Activated T-helper 1 cell treated with anti-CD3 and anti-CD28 coated beads, Interleukin-2, amount 50 U/mL, for 16 hours (primary cell): ENCODE measurements at regions not wholly inside any gene's neighbourhood (a gene's known extent, or its start where the extent isn't known, plus 50 kb on each side); places are given as distances from the start of the nearest gene placed in this dataset.

Source experiments
- DNase-seq, 2 donors: peaks; one replicate each; pipeline ENCODE4 v3.0.0-alpha.2; 2020; ENCODE audit warnings: low read depth in 1 of 2, low spot score in 1 of 2

DNA sequence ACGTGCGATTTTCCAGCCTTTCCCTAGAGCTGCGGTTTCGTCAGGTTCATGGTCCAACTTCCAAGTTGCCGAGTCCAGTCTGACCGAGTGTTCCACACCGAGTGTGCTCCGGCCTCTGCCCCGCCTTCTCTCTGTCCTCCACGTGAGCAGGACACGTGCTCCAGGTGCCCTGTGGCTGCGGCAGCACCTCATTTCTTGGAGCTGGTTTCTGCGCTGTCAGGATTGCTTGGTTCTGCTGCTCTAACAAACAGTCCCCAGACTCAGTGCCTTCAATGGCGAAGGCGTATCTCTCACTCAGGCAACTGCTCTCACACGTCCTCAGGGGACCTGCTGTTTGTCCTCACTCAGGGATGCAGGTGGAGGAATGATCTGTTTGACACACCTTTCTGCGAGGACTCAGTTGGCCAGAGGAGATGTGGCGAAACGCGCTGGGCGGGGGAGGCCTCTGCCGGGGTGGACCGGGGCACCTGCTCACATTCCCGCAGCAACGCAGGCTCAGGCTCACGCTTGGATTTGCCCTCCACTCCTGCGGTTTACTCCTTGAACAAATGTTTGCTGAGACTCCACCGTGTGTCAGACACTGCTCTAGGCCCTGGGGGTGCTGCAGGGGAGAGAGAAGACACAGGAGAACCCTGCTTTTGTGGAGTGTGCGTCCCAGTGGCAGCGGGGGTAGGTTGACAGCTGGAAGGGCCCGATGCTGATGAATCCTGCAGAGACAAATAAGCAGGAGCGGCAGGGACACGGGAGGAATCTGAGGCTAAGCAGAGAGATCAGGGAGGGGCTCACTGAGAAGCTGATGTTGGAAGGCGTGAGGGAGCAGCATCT lies 63.4 kb upstream of the FBRSL1 start:
- DNase-seq = no peak

DNA sequence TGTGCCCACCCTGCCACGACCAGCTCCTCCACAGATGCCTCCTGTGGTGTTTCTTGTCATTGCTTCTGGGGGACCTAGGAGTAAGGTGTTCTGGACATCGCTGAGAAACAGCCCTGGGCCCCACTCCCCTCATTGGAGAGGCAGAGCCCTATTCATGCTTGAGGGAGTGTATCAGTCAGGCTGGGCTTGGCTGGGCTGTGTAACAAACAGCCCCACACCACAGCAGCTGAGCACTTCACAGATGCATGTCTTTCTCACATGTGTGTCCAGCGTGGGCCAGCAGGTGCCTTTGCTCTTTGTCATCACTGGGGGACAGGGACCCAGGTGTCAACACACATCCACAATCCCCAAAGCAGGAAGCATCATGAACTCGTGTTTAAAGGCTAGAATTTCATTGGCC lies 65.1 kb upstream of the FBRSL1 start:
- DNase-seq = no peak

DNA sequence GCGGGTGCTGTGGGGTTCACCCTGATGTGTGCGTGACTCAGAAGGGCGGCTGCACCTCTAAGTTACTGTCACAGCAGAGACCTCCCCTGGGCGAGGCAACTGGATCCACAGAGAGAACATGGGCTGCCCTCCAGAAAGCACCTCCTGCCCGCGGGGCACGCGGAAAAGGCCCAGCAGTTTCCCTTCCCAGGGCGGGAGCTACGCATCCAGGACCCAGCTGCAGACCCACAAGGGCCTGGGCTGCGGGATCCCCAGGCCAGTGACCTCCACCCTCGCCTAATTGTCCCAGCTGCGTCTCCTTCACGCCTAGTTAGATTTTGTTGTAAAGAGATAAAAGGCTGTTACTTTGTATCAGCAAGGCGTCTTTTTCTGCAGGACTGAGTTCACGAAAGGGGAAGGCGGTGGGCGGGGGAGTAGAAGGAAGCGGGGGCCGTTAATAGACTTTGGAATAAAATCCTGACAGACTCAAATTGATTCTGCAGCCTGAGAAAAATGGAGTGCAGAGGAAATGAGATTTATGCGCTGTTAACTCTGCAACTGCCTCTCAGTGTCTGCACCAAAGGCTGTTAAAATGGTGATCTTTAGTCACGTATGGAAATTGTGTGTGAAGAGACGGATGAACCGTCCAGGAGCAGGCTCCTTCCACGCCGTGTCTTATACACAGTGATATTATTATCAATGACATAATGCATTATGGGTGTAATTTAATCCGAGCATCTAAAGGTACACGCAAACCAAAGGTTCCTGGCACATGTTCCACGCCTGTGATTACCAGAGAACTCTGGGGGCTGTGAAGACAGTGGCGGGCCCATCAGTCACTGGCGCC lies 65.9 kb upstream of the FBRSL1 start:
- no peak for DNase-seq

DNA sequence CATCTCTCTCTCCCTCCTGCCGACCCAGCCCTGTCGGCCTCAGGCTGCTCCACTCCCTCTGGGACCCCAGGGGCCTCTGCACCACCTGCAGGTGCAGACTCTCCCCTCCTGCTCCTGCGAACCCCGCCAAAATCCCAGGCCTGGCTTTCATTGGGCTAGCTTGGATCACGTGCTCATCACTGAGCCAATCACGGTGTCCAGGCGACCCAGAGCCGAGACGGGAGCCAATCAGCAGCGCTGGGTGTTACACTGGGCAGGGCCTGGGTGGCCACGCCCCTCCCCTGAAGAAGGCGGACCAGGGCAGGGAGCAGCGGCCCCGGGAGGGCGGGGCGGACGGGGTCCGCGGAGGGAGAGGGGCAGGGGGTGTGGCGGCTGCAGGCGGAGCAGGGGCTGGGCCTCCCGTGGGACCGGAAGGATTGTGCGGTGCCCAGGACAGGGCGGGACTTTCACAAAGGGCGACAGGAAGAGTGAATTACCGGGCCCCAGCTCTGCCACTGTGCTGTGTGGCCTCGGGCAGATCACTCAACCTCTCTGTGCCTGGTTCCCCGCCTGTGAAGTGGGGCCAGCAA lies 66.6 kb upstream of the FBRSL1 start:
- DNase-seq = no peak

DNA sequence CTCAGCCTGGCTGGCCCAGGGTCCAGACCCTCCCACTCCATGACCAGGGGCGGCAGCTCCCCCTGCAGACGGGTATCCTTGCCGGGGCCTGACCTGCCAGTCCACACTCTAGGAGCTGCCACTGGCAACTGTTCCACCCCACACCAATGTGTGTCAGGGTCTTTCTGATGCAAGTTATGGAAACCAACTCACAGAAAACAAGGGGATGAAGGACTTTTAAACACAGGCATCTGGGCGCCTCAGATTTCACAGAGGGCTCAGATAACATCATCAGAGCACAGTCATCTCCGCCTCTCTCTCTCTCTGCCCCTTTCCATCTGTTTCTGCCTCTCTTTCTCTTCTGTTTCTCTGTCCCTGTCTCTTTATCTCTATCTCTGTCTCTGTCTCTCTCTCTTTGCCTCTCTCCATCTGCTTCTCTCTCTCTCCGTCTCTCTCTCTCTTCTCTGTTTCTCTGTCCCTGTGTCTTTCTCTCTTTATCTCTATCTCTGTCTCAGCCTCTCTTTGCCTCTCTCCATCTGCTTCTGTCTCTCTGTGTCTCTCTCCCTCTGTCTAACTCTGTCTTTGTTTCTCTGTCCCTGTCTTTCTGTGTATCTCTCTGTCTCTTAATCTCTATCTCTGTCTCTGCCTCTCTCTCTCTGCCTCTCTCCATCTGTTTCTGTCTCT lies 67.4 kb upstream of the FBRSL1 start:
- DNase-seq = no peak

DNA sequence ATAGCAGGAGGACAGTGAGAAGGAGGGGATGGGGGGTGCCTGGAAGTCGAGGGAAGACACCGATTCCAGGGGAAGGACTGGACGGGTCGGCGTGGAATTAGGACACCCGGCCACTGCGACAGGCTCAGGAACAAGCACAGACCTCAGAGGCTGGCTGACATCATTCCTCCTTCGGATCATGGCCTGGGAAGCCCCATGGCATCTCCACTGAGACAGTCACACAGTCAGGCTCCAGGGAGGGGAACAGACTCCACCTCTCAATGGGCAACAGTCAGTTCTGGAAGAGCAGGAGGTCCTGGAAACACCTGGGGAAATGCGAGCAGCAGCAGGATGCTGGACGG lies 67.9 kb upstream of the FBRSL1 start:
- DNase-seq = no peak

DNA sequence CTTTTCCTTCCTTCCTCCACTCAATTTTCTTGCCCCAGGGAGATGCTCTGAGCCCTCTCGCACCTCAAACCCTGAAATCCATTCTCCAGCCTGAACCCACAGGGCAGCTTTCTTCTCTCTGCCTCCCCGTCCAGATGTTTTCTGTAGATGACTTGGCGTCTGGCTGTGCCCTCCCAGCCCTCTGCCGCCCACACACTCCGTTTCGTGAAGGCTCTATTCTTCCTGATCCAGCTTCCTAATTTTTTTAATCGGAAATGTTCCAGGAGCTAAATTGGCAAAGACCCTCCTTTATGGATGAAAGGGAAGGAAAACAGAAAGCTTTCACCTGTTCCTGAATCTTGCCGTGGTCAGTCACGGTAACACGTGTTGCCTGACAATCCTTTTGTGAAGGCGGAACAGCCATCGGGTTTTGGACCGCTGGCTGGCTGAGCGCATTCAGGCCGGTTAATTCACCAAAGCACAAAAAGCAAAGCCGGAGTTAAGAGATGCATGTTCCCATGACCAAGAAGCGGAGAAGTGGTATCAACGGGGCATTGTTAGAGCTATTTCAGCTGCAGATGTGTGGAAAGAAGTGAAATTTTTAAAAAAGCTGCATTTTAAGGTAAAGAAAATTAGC lies 70.2 kb upstream of the FBRSL1 start:
- DNase-seq = no peak

DNA sequence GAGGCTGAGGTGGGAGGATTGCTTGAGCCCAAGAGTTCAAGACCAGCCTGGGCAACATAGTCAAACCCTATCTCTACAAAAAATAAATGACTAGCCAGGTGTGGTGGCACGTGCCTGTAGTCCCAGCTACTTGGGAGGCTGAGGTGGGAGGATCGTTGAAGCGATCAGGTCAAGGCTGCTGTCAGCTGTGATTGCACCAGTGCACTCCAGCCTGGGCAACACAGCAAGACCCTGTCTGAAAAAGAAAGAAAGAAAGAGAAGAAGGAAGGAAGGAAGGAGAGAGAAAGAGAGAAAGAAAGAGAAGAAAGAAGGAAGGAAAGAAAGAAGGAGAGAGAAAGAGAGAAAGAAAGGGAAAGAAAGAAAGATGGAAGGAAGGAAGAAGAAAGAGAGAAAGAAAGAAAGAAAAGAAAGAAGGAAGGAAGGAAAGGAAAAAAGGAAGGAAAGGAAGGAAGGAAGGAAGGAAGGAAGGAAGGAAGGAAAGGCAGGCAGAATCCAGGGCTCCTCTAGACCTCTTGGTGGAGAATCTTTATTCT lies 71.5 kb upstream of the FBRSL1 start:
- no peak for DNase-seq

DNA sequence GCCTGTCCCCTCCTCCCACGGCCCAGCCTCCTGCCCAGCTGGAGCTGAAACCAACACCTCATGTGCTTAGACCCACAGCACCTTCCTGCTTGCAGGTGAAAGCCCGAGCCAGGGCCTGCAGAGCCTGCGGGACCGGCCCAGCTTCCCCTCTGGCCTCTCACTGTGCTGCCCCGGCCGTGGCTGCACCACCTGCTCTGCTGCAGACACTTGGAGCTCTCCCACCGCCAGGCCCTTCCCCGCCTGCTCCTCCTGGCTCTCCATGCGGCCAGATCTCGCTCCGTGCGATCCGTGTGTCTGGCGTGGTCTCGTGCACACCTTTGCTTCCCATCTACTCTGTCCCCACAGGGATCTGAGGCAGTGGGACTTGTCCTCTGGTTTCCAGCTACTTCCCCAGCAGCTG lies 72.2 kb upstream of the FBRSL1 start:
- no peak for DNase-seq

DNA sequence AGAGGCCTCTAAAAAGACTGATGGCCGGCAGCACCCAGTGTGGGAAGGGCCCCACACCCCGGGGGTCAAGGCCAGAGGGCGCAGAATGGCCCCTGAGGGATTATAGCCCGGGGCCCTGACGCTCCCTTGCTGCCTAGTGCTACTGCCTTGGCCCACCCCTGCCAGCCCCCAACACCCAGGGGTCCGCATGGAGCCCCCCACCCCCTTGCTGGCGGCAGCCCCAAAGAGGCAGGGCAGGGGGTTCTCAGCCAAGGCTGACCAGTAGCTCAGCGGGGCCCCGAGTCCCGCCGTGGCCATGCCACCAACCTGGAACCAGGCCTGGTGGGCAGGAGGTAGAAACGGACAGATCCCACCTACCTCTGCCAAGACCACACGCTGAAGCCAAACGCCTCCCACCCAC lies 73.1 kb upstream of the FBRSL1 start:
- DNase-seq = no peak

DNA sequence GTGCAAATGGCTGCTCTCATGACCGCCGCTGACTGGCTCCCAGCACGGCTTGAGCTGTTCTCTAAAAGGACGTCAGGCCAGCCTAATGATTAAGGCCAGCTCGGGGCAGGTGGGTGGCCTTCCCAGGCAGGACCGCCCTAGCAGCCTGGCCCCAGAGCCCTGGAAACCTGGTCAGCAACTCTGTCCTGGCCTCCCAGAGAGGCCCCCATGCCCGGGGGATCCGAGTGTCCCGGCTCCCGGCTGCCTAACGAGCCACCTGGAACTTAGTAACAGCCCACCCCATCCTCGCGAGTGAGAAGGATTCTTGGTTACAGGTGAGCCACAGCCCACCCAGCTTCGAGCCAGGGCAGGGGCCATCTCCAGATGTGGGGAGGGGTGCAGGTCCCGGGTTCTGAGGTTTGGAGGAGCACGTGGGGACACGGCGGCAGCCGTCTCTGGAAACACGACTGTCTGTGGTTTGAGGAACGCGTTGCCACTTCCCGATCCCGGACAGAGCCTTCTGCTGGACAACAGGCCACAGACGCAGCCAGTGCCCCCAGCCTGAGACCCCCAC lies 73.8 kb upstream of the FBRSL1 start:
- DNase-seq = no peak

DNA sequence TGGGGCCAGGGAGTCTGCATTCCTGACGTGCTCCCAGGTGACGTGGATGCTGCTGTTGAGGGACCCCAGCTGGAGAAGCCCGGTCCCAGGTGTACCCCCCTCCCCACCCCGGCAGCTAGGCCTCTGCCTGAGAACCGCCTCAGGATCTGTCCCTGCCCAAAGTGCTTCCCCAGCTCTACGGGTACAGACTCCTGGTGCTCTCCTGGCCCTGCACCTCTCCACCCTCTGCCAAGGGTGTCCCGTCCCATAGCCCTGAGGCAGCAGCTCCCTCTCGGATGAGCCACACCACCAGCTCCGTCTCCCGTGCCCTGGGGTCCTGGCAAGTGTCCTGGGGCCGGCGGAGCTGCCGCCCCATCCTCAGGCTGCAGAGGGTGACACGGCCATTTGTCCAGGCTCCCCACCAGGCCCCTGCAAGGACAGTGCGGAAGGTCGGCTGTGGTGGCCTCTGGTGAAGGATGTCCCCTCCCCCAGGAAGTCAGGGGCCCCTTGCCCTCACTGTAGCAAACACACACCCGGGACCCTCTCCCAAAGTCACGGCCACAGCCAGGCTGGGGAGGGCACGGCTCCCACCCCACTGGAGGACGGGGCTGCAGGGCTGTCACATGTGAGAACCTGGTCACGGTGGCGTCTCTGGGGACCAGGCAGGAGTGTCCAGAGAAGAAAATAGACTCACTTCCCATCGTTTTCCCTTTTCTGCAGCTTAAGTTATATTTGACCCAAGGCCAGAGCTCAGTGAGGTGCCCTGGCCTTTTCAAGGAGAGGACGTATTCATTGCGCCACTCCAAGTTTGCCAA lies 74.4 kb upstream of the FBRSL1 start:
- no peak for DNase-seq

DNA sequence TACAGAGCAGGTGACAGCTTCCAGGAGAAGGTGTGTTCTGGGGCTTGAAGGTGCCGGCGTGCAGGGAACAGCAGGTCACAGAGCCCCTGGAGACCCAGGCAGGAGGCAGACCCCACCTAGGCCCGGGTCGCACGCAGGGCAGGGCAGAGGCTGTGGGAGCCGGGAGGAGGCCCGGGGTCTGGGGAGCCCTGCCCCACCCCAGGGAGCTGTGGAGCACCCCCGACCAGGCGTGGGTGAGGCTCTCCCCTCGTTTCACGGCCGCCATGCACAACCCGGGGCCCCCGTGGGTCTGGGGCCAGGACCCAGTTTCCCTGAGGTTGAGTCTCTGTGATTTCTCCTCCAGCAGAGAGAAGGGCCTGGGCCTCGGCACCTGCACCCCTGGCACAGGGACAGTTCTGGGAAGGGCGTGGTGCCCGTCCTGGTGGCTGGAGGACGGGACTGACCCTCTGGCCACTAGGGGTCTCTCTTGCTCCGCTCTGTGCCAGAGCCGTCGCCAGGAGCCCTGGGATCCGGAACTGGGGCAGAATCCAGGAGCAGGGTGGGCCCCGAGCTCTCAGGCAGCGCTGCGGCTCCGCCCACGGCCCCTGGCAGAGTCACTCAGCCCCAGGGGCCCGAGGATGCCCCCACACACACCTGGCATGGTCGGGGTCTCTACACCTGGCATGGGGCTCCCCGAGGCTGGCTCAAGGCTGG lies 75.2 kb upstream of the FBRSL1 start:
- DNase-seq = peak; percentile 48 to 63

DNA sequence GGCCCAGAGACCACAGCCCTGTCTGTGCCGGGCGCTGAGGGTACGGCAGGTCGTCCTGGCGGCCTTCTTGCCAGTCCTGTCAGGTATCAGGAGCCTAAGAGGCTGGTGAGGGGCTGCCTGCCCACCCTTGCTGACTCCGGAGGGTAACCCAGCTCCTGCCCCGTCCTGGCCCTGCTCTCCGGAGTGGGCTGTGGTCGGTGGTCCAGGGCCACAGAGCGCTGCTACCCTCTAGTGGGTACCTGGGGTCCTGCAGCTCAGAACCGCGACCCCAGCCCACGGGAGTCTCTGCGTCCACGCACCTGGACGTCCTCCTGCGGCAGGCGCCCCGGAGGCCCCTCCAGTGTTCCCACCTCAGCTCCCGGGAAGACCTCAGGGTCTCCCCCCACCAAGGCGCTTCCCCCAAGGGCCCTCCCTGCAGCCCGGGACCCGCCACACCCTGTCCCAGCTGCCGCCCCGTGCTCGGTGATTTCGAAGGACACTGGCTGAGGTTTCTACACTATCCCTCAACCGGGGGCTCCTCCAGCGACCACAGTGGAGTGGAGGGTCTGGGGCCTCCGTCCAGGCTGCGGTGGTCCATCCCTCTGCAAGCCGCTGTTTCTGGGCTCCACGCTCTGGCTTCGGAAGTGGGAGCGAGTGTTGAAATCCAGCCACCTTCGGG lies 75.9 kb upstream of the FBRSL1 start:
- no peak for DNase-seq

DNA sequence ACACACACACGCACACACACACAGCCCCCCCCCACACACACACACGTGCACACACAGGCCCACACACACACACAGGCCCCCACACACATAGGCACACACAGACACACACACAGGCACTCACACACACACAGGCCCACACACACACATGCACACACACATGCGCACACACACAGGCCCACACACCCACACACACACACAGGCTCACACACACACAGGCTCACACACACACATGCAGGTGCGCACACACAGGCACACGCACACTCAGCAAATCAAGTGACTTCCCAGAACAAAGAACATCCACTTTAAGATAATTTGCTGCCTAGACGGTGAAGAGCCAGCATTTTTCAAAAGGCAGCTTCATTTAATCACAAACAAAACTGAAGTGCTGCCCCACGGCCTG lies 78.5 kb upstream of the FBRSL1 start:
- no peak for DNase-seq

DNA sequence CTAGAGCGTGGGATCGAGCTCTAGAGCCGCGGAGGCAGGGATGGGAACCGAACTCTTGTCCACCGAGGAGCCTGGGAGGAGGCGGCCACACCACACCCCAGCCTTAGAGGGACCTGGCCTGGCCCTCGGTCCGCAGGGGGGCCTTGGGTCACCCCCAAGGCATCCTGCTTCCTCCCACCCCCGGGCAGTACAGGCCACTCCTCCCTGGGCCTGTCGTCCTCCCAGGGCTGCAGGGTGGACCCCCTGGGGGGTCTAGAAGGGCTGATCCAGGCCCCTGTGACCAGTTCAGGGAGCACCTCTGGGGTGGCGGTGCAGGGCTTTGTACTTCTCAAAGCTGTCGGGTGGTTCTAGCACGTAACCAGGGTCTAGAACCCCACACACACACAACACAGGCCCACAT lies 79.1 kb upstream of the FBRSL1 start:
- DNase-seq = no peak

DNA sequence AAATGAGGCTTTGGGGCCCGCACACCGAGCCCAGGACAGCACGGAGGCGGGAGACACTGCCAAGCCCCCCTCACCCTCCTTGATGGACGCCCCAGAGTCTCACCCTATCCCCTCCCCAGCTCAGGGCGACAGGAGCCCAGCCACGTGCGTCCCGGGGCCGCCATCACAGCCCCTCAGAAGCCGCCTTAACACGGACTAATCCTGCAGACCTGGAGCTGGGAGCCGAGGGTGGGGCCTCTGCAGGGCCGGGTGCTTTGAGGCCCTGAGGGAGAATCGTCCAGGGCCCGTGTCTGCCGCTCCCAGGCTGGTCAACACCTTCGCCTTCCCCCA lies 79.7 kb upstream of the FBRSL1 start:
- DNase-seq = no peak

DNA sequence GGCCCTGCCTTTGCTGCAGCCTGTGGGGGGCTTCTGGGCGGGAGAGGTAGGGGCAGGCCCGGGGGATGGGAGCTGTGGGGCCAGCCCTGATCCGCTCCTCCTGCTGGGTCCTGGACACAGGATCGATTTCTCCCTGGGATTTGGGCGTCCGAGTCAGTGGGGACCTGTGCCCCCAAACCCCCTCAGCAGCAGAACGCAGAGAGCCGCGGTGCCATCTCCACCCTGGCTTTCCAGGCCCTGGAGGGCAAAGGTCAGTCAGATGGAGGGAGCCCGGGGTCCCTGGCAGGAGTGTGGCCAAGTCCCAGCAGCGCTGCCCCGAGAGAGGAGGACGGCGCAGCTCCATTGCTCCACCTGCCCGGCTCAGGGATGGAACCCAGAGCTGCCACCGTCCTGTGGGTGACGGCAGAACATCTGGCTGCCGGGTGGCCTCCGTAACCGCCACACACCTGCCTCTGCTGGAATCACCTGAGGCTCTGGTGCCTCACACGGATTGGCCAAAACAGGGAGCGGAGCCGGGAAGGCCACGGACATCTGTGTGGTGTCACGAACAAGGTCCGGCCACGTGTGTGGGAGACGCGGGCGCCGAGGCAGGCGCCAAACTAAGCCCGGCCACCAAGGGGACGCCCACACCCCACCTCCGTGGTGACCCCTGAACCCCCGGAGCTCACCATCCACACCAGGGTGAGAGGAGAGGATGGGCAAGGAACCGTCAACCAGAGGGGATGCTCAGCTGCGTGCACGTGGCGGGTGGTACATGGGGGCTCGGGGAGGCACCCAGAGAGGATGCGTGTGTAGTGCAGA lies 80.3 kb upstream of the FBRSL1 start:
- DNase-seq = no peak
